ENCODE measurements at regions not wholly inside any gene's neighbourhood (a gene's known extent, or its start where the extent isn't known, plus 50 kb on each side); places are given as distances from the start of the nearest gene placed in this dataset.
"Not testable (repeated sequence)": the region's sequence is repeated elsewhere in the genome, so short reads cannot be mapped to it uniquely, and the experiment has no call there.

- no peak overlapping the region for H3K27ac ChIP-seq
- no peaks in the 10 kb centered on the region for H3K27me3 ChIP-seq
- H3K9me3 ChIP-seq = no peaks in the 10 kb centered on the region
- TF ChIP-seq, protein P1, sequence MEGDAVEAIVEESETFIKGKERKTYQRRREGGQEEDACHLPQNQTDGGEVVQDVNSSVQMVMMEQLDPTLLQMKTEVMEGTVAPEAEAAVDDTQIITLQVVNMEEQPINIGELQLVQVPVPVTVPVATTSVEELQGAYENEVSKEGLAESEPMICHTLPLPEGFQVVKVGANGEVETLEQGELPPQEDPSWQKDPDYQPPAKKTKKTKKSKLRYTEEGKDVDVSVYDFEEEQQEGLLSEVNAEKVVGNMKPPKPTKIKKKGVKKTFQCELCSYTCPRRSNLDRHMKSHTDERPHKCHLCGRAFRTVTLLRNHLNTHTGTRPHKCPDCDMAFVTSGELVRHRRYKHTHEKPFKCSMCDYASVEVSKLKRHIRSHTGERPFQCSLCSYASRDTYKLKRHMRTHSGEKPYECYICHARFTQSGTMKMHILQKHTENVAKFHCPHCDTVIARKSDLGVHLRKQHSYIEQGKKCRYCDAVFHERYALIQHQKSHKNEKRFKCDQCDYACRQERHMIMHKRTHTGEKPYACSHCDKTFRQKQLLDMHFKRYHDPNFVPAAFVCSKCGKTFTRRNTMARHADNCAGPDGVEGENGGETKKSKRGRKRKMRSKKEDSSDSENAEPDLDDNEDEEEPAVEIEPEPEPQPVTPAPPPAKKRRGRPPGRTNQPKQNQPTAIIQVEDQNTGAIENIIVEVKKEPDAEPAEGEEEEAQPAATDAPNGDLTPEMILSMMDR (IDR thresholded peaks at IDR 0.05) = no peak
- TF ChIP-seq EP300 (IDR thresholded peaks at IDR 0.05) (no peak), POLR2AphosphoS5 (IDR thresholded peaks at IDR 0.05) (no peak), POLR2A (IDR thresholded peaks at IDR 0.05) (no peak)
- WGBS, 2 donors = 86% methylated on average over 5 of the region's 5 CpGs
- H3K4me1 ChIP-seq = no peaks in the 10 kb centered on the region
- H3K4me3 ChIP-seq = no peak overlapping the region
- intact Hi-C loops (cut with DNase I) = no loop called here
- DNase-seq = no peak
- no peaks in the 10 kb centered on the region for H3K36me3 ChIP-seq
Measured at GRCh38 chr7:10770176-10770575, 203.5 kb upstream of the PHF14 start.

GRCh38 chr7:10773430-10773829, 200.2 kb upstream of the PHF14 start:
- Histone ChIP-seq H3K4me1 (no peaks in the 10 kb centered on the region), H3K9me3 (no peaks in the 10 kb centered on the region), H3K36me3 (no peaks in the 10 kb centered on the region), H3K4me3 (no peak overlapping the region), H3K27ac (no peak overlapping the region), H3K27me3 (no peaks in the 10 kb centered on the region)
- WGBS, 2 donors = 86 to 89% methylated on average over 3 of the region's 3 CpGs
- TF ChIP-seq, protein P1 (IDR thresholded peaks at IDR 0.05) = no peak
- no peak for TF ChIP-seq POLR2AphosphoS5 (IDR thresholded peaks at IDR 0.05)
- no peak for TF ChIP-seq POLR2A (IDR thresholded peaks at IDR 0.05)
- no peak for TF ChIP-seq EP300 (IDR thresholded peaks at IDR 0.05)
- DNase-seq = no peak
- intact Hi-C loops (cut with DNase I) = no loop called here

GRCh38 chr7:10779465-10780399, 193.9 kb upstream of the PHF14 start:
- TF ChIP-seq POLR2A (IDR thresholded peaks at IDR 0.05) = no peak
- TF ChIP-seq, protein P1 (IDR thresholded peaks at IDR 0.05) = no peak
- no peak for TF ChIP-seq POLR2AphosphoS5 (IDR thresholded peaks at IDR 0.05)
- no peak for TF ChIP-seq EP300 (IDR thresholded peaks at IDR 0.05)
- WGBS, 2 donors = 95% methylated on average over 52 of the region's 52 CpGs
- Histone ChIP-seq H3K4me1 (no peaks in the 10 kb centered on the region), H3K36me3 (no peaks in the 10 kb centered on the region), H3K9me3 (no peaks in the 10 kb centered on the region), H3K4me3 (no peak overlapping the region), H3K27me3 (no peaks in the 10 kb centered on the region), H3K27ac (no peak overlapping the region)
- DNase-seq = no peak
- intact Hi-C loops (cut with DNase I) = no loop called here

DNA sequence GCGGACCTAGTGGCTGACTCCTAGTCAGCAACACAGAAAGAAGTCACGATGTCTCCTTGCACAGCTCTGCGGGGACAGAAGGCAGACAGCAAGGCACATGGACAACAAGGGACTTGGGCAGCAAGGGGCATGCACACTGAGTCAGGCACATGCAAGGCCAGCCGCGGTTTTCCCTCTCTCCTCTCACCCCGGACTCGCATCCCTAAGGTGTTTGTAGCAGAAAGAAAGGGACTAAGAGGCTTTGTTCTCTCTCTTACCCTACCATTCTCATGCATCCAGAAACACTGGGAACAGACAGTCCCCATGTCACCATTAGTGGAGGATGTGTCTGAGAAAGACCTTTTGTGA, 193.3 kb upstream of the PHF14 start:
- TF ChIP-seq POLR2AphosphoS5 (IDR thresholded peaks at IDR 0.05) (no peak), EP300 (IDR thresholded peaks at IDR 0.05) (no peak), POLR2A (IDR thresholded peaks at IDR 0.05) (no peak)
- TF ChIP-seq, protein P1 (IDR thresholded peaks at IDR 0.05) = no peak
- no peaks in the 10 kb centered on the region for H3K36me3 ChIP-seq
- H3K9me3 ChIP-seq = no peaks in the 10 kb centered on the region
- no peak overlapping the region for H3K27ac ChIP-seq
- 91 to 96% methylated on average over 7 of the region's 7 CpGs for WGBS, 2 donors
- H3K4me1 ChIP-seq = no peaks in the 10 kb centered on the region
- no peaks in the 10 kb centered on the region for H3K27me3 ChIP-seq
- no peak overlapping the region for H3K4me3 ChIP-seq
- intact Hi-C loops (cut with DNase I) = no loop called here
- DNase-seq = no peak

DNA sequence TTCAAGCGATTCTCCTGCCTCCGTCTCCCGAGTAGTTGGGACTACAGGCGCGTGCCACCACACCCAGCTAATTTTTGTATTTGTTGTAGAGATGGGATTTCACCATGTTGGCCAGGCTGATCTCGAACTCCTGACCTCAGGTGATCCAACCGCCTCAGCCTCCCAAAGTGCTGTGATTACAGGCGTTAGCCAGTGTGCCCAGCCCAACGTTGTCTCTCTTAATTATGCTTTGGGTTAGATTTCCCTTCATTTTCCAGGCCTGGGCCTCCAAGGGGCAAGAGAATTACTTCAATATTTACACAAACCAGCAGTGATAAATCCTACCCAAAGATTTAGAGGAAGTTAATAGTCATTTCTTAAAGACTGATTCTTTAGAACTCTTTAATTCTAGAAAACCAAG, 186.7 kb upstream of the PHF14 start:
- H3K36me3 ChIP-seq; H3K4me1 ChIP-seq; H3K9me3 ChIP-seq; H3K4me3 ChIP-seq; intact Hi-C loops (cut with DNase I); DNase-seq; H3K27ac ChIP-seq; H3K27me3 ChIP-seq: not testable (repeated sequence)
- WGBS, 2 donors = 78 to 83% methylated on average over 9 of the region's 9 CpGs

All from sigmoid colon (tissue), 6 donors.